Upper lobe of left lung (tissue), 4 donors: ENCODE measurements at regions not wholly inside any gene's neighbourhood (a gene's known extent, or its start where the extent isn't known, plus 50 kb on each side); places are given as distances from the start of the nearest gene placed in this dataset.

Source experiments
- CTCF ChIP-seq, 6 experiments: fragments of 450-650 bp in 4 of 6; fragments of 200-600 bp in 2 of 6; sonication (generic) in 2 of 6; IDR thresholded peaks; one replicate each; pipeline ENCODE4 v1.5.1; 2016 to 2019; ENCODE audit warnings: antibody characterized with exemption in 6 of 6
- EP300 ChIP-seq, 4 donors: sonication (generic); formaldehyde crosslinking; IDR thresholded peaks; one replicate each; pipeline ENCODE4 v1.5.1; 2017; ENCODE audit warnings: antibody characterized with exemption in 4 of 4, control low read depth in 2 of 4
- POLR2A ChIP-seq, 4 donors: fragments of 450-650 bp; IDR thresholded peaks; one replicate each; pipeline ENCODE4 v1.5.1; 2016 to 2017; ENCODE audit warnings: antibody characterized with exemption in 4 of 4, mild to moderate bottlenecking in 2 of 4
- POLR2AphosphoS5 ChIP-seq, 2 donors: sonication (generic); formaldehyde crosslinking; IDR thresholded peaks; one replicate each; pipeline ENCODE4 v1.5.1; 2017; ENCODE audit warnings: antibody characterized with exemption in 2 of 2

GRCh38 chr11:57937431-57937830 is 86.2 kb upstream of the OR9Q1 start:
- TF ChIP-seq POLR2A (IDR thresholded peaks at IDR 0.05) (no peak), CTCF (IDR thresholded peaks at IDR 0.05) (no peak), EP300 (IDR thresholded peaks at IDR 0.05) (no peak), POLR2AphosphoS5 (IDR thresholded peaks at IDR 0.05) (no peak)
